Tibial artery (tissue), 4 donors: ENCODE measurements at regions not wholly inside any gene's neighbourhood (a gene's known extent, or its start where the extent isn't known, plus 50 kb on each side); places are given as distances from the start of the nearest gene placed in this dataset.

ENCODE experiments used
- DNase-seq, 2 donors: peaks; one replicate each; pipeline ENCODE4 v3.0.0-alpha.2; 2019
- H3K27ac ChIP-seq, 2 donors: fragments of 200-600 bp; sonication (generic) in 1 of 2; 1 replicate in 1 of 2; 2 replicates in 1 of 2; pipeline ENCODE4 v1.5.1; 2018 to 2019; ENCODE audit warnings: mild to moderate bottlenecking in 1 of 2
- H3K27me3 ChIP-seq, 2 donors: fragments of 200-600 bp; sonication (generic) in 1 of 2; one replicate each; pipeline versions ENCODE4 v1.5.1 to v1.6.0; 2016 to 2019
- H3K36me3 ChIP-seq, 3 donors: fragments of 200-600 bp; sonication (generic) in 2 of 3; one replicate each; pipeline ENCODE4 v1.5.1; 2016 to 2019; ENCODE audit warnings: mild to moderate bottlenecking in 2 of 3
- H3K4me1 ChIP-seq, 4 donors: fragments of 200-600 bp; sonication (generic) in 2 of 4; 1 replicate in 3 of 4; 2 replicates in 1 of 4; pipeline ENCODE4 v1.5.1; 2016 to 2019
- H3K4me3 ChIP-seq, 2 donors: fragments of 200-600 bp; sonication (generic) in 1 of 2; 1 replicate in 1 of 2; 2 replicates in 1 of 2; pipeline ENCODE4 v1.5.1; 2018 to 2019; ENCODE audit warnings: mild to moderate bottlenecking in 2 of 2
- H3K9me3 ChIP-seq, 3 donors: fragments of 200-600 bp; sonication (generic) in 1 of 3; one replicate each; pipeline ENCODE4 v1.5.1; 2016 to 2019
- intact Hi-C: fragments of 100-400 bp; cut with DNase I; formaldehyde crosslinking; loops from one replicate; pipeline ENCODE4 v1.15.0; 2023; ENCODE audit warnings: low total_unique reads
- TF ChIP-seq, protein P1 (sequence below), 2 experiments: fragments of 200-600 bp in 1 of 2; fragments of 450-650 bp in 1 of 2; IDR thresholded peaks; one replicate each; pipeline ENCODE4 v1.5.1; 2017 to 2019; ENCODE audit warnings: antibody characterized with exemption in 2 of 2, mild to moderate bottlenecking in 1 of 2, moderate library complexity in 1 of 2

- TF ChIP-seq, protein P1, sequence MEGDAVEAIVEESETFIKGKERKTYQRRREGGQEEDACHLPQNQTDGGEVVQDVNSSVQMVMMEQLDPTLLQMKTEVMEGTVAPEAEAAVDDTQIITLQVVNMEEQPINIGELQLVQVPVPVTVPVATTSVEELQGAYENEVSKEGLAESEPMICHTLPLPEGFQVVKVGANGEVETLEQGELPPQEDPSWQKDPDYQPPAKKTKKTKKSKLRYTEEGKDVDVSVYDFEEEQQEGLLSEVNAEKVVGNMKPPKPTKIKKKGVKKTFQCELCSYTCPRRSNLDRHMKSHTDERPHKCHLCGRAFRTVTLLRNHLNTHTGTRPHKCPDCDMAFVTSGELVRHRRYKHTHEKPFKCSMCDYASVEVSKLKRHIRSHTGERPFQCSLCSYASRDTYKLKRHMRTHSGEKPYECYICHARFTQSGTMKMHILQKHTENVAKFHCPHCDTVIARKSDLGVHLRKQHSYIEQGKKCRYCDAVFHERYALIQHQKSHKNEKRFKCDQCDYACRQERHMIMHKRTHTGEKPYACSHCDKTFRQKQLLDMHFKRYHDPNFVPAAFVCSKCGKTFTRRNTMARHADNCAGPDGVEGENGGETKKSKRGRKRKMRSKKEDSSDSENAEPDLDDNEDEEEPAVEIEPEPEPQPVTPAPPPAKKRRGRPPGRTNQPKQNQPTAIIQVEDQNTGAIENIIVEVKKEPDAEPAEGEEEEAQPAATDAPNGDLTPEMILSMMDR (IDR thresholded peaks at IDR 0.05), result no peak
Observed at GRCh38 chr9:89848060-89849040, 243.5 kb downstream of the GADD45G start.

GRCh38 chr9:89849096-89849495, 244.3 kb downstream of the GADD45G start:
- intact Hi-C loops, result no loop called here
- Histone ChIP-seq H3K9me3 (no peaks in the 10 kb centered on the region), H3K27ac (no peak overlapping the region), H3K27me3 (no peaks in the 10 kb centered on the region), H3K4me1 (peaks cover 0 to 8% (median 2%) of the 10 kb centered on the region in 4 donors), H3K36me3 (no peaks in the 10 kb centered on the region), H3K4me3 (no peak overlapping the region)
- TF ChIP-seq, protein P1 (IDR thresholded peaks at IDR 0.05), result no peak
- DNase-seq, result no peak

More at GRCh38 chr9:89848060-89849040, 243.5 kb downstream of the GADD45G start:
- intact Hi-C loops, result no loop called here
- no peak for DNase-seq
- H3K36me3 ChIP-seq, result no peaks in the 10 kb centered on the region
- no peaks in the 10 kb centered on the region for H3K9me3 ChIP-seq
- no peaks in the 10 kb centered on the region for H3K27me3 ChIP-seq
- H3K4me1 ChIP-seq, result peaks cover 0 to 8% (median 2%) of the 10 kb centered on the region in 4 donors
- no peak overlapping the region for H3K27ac ChIP-seq
- H3K4me3 ChIP-seq, result no peak overlapping the region

DNA sequence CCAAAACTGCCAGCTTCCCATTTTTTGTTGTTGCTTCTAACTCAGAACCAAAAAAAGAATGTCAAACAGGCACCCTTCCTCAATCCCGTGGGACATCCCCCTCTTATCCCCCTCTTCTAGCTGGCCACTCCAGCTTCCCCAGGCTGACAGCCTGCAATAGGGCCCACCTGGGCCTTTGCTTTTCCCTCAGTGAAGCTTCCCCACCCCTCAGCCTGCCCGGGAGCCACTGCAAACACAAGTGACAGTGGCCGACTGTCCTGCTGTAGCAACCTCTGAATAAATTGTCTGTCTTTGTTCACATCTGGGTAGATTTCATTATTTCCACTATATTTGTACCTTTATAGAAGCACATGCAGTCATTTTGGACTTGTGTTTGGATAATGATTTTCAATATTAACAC, 245.3 kb downstream of the GADD45G start:
- no peaks in the 10 kb centered on the region for H3K36me3 ChIP-seq
- TF ChIP-seq, protein P1 (IDR thresholded peaks at IDR 0.05), result no peak
- H3K4me1 ChIP-seq, result peaks cover 0 to 8% (median 2%) of the 10 kb centered on the region in 4 donors
- H3K4me3 ChIP-seq, result no peak overlapping the region
- H3K27me3 ChIP-seq, result no peaks in the 10 kb centered on the region
- intact Hi-C loops, result no loop called here
- no peak for DNase-seq
- H3K27ac ChIP-seq, result no peak overlapping the region
- no peaks in the 10 kb centered on the region for H3K9me3 ChIP-seq

GRCh38 chr9:89850631-89851325, 246.0 kb downstream of the GADD45G start:
- Histone ChIP-seq H3K27ac (no peak overlapping the region), H3K36me3 (no peaks in the 10 kb centered on the region), H3K4me1 (peaks cover 0 to 8% (median 2%) of the 10 kb centered on the region in 4 donors), H3K4me3 (no peak overlapping the region), H3K9me3 (no peaks in the 10 kb centered on the region), H3K27me3 (no peaks in the 10 kb centered on the region)
- DNase-seq, result peak in 1 of 2 donors; percentile 64
- TF ChIP-seq, protein P1 (IDR thresholded peaks at IDR 0.05), result no peak
- intact Hi-C loops, result no loop called here

DNA sequence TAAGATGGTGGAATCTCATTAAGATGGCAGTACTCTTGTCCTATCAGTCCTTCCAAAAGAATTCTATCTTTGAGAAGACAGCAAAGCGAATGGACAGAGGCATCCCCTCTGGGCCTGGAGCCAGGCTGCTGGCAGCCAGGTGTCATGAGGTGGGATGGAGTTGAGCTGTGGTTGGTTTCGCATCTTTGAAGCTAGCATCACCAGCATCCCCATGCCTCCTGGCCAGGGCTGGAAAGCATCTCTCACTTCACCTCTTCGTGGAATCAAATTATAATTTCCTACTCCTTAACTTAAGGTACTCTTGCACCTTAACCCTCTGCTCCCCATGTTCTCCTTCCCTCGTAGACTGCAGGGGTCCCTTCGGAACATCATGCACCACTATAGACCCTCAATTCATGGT, 248.3 kb downstream of the GADD45G start:
- no peaks in the 10 kb centered on the region for H3K27me3 ChIP-seq
- H3K9me3 ChIP-seq, result no peaks in the 10 kb centered on the region
- intact Hi-C loops, result no loop called here
- no peak overlapping the region for H3K27ac ChIP-seq
- no peak overlapping the region for H3K4me3 ChIP-seq
- DNase-seq, result no peak
- TF ChIP-seq, protein P1 (IDR thresholded peaks at IDR 0.05), result no peak
- H3K36me3 ChIP-seq, result no peaks in the 10 kb centered on the region
- H3K4me1 ChIP-seq, result peaks cover 0 to 8% (median 2%) of the 10 kb centered on the region in 4 donors
